ENCODE measurements at regions not wholly inside any gene's neighbourhood (a gene's known extent, or its start where the extent isn't known, plus 50 kb on each side); places are given as distances from the start of the nearest gene placed in this dataset.

DNA sequence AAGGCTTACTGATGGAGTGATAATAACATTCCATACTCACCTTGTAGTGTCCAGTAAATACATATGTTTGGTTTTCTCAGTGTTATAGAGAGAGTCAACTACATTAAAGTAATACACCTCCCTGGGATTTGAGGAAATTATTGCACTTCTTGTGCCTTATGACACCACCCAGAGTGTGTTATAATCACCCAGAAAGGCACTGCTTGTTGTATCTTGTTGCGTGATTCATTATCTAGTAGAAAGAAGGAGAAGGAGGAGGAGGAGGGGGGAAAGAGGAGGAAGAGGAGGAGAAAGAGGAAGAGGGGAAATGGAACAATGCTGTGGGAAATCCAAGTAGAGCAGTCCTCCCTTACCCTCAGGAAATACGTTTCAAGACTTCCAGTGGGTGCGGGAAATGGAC, 661.8 kb upstream of the WWC1 start:
- H3K4me1 ChIP-seq = no peaks in the 10 kb centered on the region
- 71 to 79% methylated on average over 3 of the region's 3 CpGs for WGBS, 2 donors
- TF ChIP-seq, protein P1, sequence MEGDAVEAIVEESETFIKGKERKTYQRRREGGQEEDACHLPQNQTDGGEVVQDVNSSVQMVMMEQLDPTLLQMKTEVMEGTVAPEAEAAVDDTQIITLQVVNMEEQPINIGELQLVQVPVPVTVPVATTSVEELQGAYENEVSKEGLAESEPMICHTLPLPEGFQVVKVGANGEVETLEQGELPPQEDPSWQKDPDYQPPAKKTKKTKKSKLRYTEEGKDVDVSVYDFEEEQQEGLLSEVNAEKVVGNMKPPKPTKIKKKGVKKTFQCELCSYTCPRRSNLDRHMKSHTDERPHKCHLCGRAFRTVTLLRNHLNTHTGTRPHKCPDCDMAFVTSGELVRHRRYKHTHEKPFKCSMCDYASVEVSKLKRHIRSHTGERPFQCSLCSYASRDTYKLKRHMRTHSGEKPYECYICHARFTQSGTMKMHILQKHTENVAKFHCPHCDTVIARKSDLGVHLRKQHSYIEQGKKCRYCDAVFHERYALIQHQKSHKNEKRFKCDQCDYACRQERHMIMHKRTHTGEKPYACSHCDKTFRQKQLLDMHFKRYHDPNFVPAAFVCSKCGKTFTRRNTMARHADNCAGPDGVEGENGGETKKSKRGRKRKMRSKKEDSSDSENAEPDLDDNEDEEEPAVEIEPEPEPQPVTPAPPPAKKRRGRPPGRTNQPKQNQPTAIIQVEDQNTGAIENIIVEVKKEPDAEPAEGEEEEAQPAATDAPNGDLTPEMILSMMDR (IDR thresholded peaks at IDR 0.05) = no peak
- ATAC-seq (no peak), FAIRE-seq (no peak), DNase-seq (no peak)
- H3K27ac ChIP-seq = no peak overlapping the region
- H3K9me3 ChIP-seq = no peaks in the 10 kb centered on the region
- no peak overlapping the region for H3K4me3 ChIP-seq
- H3K36me3 ChIP-seq = no peaks in the 10 kb centered on the region
- no peaks in the 10 kb centered on the region for H3K27me3 ChIP-seq
- intact Hi-C loops (cut with DNase I) = no loop called here

DNA sequence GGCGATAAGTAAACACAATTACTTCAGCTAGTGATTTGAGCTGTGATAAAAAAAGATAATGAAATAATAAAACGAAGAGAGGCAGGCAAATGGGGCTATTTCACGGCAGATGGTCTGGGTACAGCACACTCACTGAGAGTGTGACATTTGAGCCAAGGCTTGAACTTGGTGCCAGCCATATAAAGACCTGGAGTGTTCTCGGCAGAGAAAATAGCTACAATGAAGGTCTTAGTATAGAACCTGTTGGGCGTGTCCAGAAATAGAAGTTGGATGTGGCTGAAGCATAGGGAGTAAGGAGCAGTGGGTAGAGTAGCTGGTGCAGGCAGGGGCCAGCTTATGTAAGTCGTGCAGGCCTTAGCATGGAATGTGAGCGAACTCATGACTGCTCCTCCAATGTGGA, 660.3 kb upstream of the WWC1 start:
- no peaks in the 10 kb centered on the region for H3K4me1 ChIP-seq
- H3K9me3 ChIP-seq = no peaks in the 10 kb centered on the region
- intact Hi-C loops (cut with DNase I) = no loop called here
- DNase-seq = no peak
- ATAC-seq = no peak
- no peak overlapping the region for H3K27ac ChIP-seq
- no peaks in the 10 kb centered on the region for H3K36me3 ChIP-seq
- TF ChIP-seq, protein P1 (IDR thresholded peaks at IDR 0.05) = no peak
- no peaks in the 10 kb centered on the region for H3K27me3 ChIP-seq
- no peak for FAIRE-seq
- H3K4me3 ChIP-seq = no peak overlapping the region
- 64 to 68% methylated on average over 7 of the region's 7 CpGs for WGBS, 2 donors

DNA sequence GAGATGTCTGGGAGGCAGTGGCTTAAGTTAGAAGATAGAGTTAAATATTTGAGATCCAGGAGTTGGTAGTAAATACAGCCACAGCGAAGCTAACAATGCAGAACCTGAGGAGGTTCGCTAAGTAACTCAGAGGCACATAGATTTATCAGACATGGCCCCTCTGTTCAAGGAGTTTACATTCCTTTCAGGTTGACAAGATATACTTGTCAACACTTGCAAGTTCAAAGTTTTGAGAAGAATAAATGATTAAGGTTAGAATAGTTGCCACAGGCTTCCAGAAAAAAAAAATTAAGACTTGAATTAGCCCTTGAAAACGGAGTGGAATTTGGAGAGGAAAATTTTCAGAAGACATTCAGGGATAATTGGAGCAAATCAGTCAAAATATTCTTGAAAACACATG, 658.3 kb upstream of the WWC1 start:
- 22 to 40% methylated on average over 3 of the region's 3 CpGs for WGBS, 2 donors
- no peak for FAIRE-seq

DNA sequence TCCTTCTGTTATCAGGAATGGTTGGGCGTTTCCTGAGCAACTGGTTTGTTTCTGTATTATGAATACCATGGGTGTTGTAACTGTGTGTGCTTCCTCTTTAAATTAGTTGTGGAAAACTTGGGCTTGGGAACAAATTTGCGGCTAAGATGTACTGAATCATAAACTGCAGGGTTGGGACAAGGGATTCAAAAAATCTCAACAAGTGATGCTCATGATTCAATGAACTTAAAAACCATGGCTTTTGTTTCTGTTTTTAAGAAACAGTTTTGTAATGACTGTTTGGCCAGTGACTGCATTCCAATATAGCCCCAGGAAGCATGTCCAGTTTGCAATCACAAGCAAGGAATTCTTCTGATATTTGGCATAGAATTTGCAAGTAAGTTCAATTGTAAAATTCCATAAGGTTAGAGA, 657.5 kb upstream of the WWC1 start:
- TF ChIP-seq, protein P1 (IDR thresholded peaks at IDR 0.05) = no peak
- DNase-seq (no peak), FAIRE-seq (no peak), ATAC-seq (no peak)
- Histone ChIP-seq H3K9me3 (no peaks in the 10 kb centered on the region), H3K4me1 (no peaks in the 10 kb centered on the region), H3K4me3 (no peak overlapping the region), H3K36me3 (no peaks in the 10 kb centered on the region), H3K27ac (no peak overlapping the region), H3K27me3 (no peaks in the 10 kb centered on the region)
- WGBS, 2 donors = 51 to 62% methylated on average over 2 of the region's 2 CpGs
- intact Hi-C loops (cut with DNase I) = no loop called here

More for the DNA sequence above, 658.3 kb upstream of the WWC1 start:
- no peak for ATAC-seq
- no peaks in the 10 kb centered on the region for H3K27me3 ChIP-seq
- H3K27ac ChIP-seq = no peak overlapping the region
- no peaks in the 10 kb centered on the region for H3K9me3 ChIP-seq
- TF ChIP-seq, protein P1 (IDR thresholded peaks at IDR 0.05) = no peak
- intact Hi-C loops (cut with DNase I) = no loop called here
- H3K4me3 ChIP-seq = no peak overlapping the region
- H3K36me3 ChIP-seq = no peaks in the 10 kb centered on the region
- H3K4me1 ChIP-seq = no peaks in the 10 kb centered on the region
- DNase-seq = no peak

DNA sequence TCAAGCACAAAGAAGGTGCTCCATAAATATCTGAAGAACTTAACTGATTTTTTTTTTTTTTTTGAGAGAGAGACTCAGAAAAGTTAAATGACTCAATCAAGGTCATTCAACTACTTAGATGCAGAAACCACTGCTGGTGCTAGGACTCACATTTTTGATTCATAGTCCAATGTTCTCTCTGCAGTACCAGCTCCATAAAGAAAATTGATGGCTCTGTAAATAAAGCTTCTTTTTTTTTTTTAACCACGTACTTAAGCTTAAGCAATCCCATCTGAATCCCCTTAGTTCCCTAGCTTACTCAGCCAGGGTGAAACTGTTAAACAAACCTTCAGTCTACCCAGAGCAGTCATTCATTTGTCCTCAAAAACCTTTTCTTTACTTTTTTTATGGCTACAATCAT, 657.0 kb upstream of the WWC1 start:
- no peak overlapping the region for H3K27ac ChIP-seq
- ATAC-seq (peak in 1 of 4 donors; percentile 52), DNase-seq (no peak), FAIRE-seq (no peak)
- 3 to 12% methylated on average over 1 of the region's 1 CpG for WGBS, 2 donors
- H3K27me3 ChIP-seq = no peaks in the 10 kb centered on the region
- intact Hi-C loops (cut with DNase I) = no loop called here
- TF ChIP-seq, protein P1 (IDR thresholded peaks at IDR 0.05) = no peak
- no peaks in the 10 kb centered on the region for H3K4me1 ChIP-seq
- H3K36me3 ChIP-seq = no peaks in the 10 kb centered on the region
- H3K4me3 ChIP-seq = no peak overlapping the region
- H3K9me3 ChIP-seq = no peaks in the 10 kb centered on the region

Measured in pancreas (tissue), 10 donors.